HG02973 (cell line): ENCODE measurements at regions not wholly inside any gene's neighbourhood (a gene's known extent, or its start where the extent isn't known, plus 50 kb on each side); places are given as distances from the start of the nearest gene placed in this dataset.

Experiments used
- ATAC-seq: cut with Tn5 transposase; IDR thresholded peaks from one replicate; pipeline ENCODE4 v1.9.1; 2021; ENCODE audit warnings: moderate library complexity; ENCODE audit not compliant: unreplicated experiment

GRCh38 chr2:215697003-215697402 lies 261.1 kb upstream of the FN1 start:
- ATAC-seq: no peak

- no peak for ATAC-seq
These were observed 260.0 kb upstream of the FN1 start for GRCh38 chr2:215695861-215696260.

- no peak for ATAC-seq
These were observed 258.2 kb upstream of the FN1 start for GRCh38 chr2:215693999-215694580.

- ATAC-seq: no peak
These were observed 257.5 kb upstream of the FN1 start for GRCh38 chr2:215693193-215693998.

GRCh38 chr2:215692387-215693079 lies 256.7 kb upstream of the FN1 start:
- no peak for ATAC-seq

GRCh38 chr2:215691346-215691745 lies 255.5 kb upstream of the FN1 start:
- no peak for ATAC-seq

- ATAC-seq: no peak
These were observed 251.5 kb upstream of the FN1 start for GRCh38 chr2:215687149-215688031.

GRCh38 chr2:215685238-215685990 lies 249.5 kb upstream of the FN1 start:
- ATAC-seq: no peak

GRCh38 chr2:215684448-215685237 lies 248.8 kb upstream of the FN1 start:
- no peak for ATAC-seq

GRCh38 chr2:215683295-215683694 lies 247.4 kb upstream of the FN1 start:
- no peak for ATAC-seq

- no peak for ATAC-seq
These were observed 246.1 kb upstream of the FN1 start for GRCh38 chr2:215681799-215682596.

- ATAC-seq: no peak
These were observed 245.0 kb upstream of the FN1 start for GRCh38 chr2:215680605-215681598.

GRCh38 chr2:215678094-215678493 lies 242.2 kb upstream of the FN1 start:
- no peak for ATAC-seq

GRCh38 chr2:215677481-215677880 lies 241.6 kb upstream of the FN1 start:
- no peak for ATAC-seq

GRCh38 chr2:215672406-215672805 lies 236.5 kb upstream of the FN1 start:
- no peak for ATAC-seq

GRCh38 chr2:215671691-215672090 lies 235.8 kb upstream of the FN1 start:
- ATAC-seq: no peak

- peak; percentile 63 for ATAC-seq
These were observed 235.4 kb upstream of the FN1 start for GRCh38 chr2:215671244-215671643.

- ATAC-seq: no peak
These were observed 234.5 kb upstream of the FN1 start for GRCh38 chr2:215670396-215670795.
